ENCODE measurements at regions not wholly inside any gene's neighbourhood (a gene's known extent, or its start where the extent isn't known, plus 50 kb on each side); places are given as distances from the start of the nearest gene placed in this dataset.
A peak's percentile ranks its signal among the peaks of the same experiment; 100 is the strongest.

DNA sequence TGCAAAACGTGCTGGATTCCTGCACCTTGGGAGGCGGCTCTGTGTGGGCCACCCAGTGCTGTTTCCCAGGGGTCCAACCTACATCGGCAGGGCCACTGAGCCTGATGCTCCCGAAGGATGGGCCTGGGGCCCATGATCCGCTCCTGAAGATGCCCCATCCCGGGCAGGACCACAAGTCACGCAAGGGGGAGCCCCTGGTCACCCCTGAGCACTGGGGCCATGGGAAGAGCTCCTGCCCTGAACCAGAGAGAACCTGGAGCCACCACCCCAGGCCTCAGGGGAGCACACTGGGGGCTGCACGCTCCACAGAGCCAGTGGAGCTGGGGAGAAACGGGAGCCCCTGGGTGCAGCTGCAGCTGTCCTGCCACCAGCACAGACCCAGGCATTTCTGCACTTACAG, 124.6 kb upstream of the SFSWAP start:
- DNase-seq (ENCODE audit: low read depth in 1 of 2, low spot score in 1 of 2), result no peak
- no peak for TF ChIP-seq GABPA (IDR thresholded peaks at IDR 0.05; ENCODE audit: low read depth)
- TF ChIP-seq SPI1 (IDR thresholded peaks at IDR 0.05; ENCODE audit: borderline replicate concordance, low read depth), result no peak
- no peak for TF ChIP-seq REST (IDR thresholded peaks at IDR 0.05; ENCODE audit: insufficient replicate concordance, low read depth)
- TF ChIP-seq CTCF (IDR thresholded peaks at IDR 0.05; ENCODE audit: insufficient read depth, low read length), result no peak
- TF ChIP-seq POLR2AphosphoS5 (IDR thresholded peaks at IDR 0.05; ENCODE audit: low read depth), result no peak
- Histone ChIP-seq H3K27me3 (ENCODE audit: insufficient read depth, poor library complexity, severe bottlenecking) (no peaks in the 10 kb centered on the region), H3K4me3 (replicated peaks; ENCODE audit: insufficient read depth, low read length) (no peak overlapping the region), H3K27ac (replicated peaks) (no peak overlapping the region)

GRCh38 chr12:131586761-131587160, 124.1 kb upstream of the SFSWAP start:
- H3K4me3 ChIP-seq (replicated peaks; ENCODE audit: insufficient read depth, low read length), result no peak overlapping the region
- no peaks in the 10 kb centered on the region for H3K27me3 ChIP-seq (ENCODE audit: insufficient read depth, poor library complexity, severe bottlenecking)
- DNase-seq (ENCODE audit: low read depth in 1 of 2, low spot score in 1 of 2), result no peak
- no peak overlapping the region for H3K27ac ChIP-seq (replicated peaks)
- TF ChIP-seq REST (IDR thresholded peaks at IDR 0.05; ENCODE audit: insufficient replicate concordance, low read depth) (peak; percentile 83), POLR2AphosphoS5 (IDR thresholded peaks at IDR 0.05; ENCODE audit: low read depth) (no peak)

GRCh38 chr12:131587565-131587964, 123.3 kb upstream of the SFSWAP start:
- DNase-seq (ENCODE audit: low read depth in 1 of 2, low spot score in 1 of 2), result no peak
- Histone ChIP-seq H3K27me3 (ENCODE audit: insufficient read depth, poor library complexity, severe bottlenecking) (no peaks in the 10 kb centered on the region), H3K27ac (replicated peaks) (no peak overlapping the region), H3K4me3 (replicated peaks; ENCODE audit: insufficient read depth, low read length) (no peak overlapping the region)
- TF ChIP-seq CTCF (IDR thresholded peaks at IDR 0.05; ENCODE audit: insufficient read depth, low read length) (no peak), POLR2AphosphoS5 (IDR thresholded peaks at IDR 0.05; ENCODE audit: low read depth) (no peak), REST (IDR thresholded peaks at IDR 0.05; ENCODE audit: insufficient replicate concordance, low read depth) (no peak), GABPA (IDR thresholded peaks at IDR 0.05; ENCODE audit: low read depth) (no peak), SPI1 (IDR thresholded peaks at IDR 0.05; ENCODE audit: borderline replicate concordance, low read depth) (no peak)
